AG10803 (cell line): ENCODE measurements at regions not wholly inside any gene's neighbourhood (a gene's known extent, or its start where the extent isn't known, plus 50 kb on each side); places are given as distances from the start of the nearest gene placed in this dataset.

ENCODE experiments used
- DNase-seq: peaks from one replicate; pipeline ENCODE4 v3.0.0; 2010; ENCODE audit warnings: low read depth
- H3K4me3 ChIP-seq: 2 replicates; pipeline ENCODE4 v1.5.1; 2011; ENCODE audit warnings: mild to moderate bottlenecking, low read length, control low read depth
- CTCF ChIP-seq: conservative IDR thresholded peaks from 2 replicates; pipeline ENCODE4 v1.5.1; 2011; ENCODE audit warnings: mild to moderate bottlenecking, low read length, control low read depth, inconsistent platforms

DNA sequence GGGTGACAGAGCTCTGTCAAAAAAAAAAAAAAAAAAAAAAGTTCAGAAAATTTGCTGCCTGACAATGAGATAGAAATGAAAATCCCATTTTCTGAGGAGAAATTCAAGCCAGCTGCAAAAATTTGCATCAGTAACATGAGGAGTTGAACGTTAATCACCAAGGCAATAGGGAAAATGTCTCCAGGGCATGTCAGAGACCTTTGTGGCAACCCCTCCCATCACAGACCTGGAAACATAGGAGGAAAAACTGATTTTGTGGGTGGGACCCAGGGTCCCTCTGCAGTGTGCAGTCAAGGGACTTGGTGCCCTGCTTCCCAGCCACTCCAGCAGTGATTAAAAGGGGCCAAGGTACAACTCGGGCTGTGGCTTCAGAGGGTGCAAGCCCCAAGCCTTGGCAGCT lies 615.4 kb downstream of the RWDD3 start:
- H3K4me3 ChIP-seq, result no peak overlapping the region
- TF ChIP-seq CTCF, result no peak
- no peak for DNase-seq

DNA sequence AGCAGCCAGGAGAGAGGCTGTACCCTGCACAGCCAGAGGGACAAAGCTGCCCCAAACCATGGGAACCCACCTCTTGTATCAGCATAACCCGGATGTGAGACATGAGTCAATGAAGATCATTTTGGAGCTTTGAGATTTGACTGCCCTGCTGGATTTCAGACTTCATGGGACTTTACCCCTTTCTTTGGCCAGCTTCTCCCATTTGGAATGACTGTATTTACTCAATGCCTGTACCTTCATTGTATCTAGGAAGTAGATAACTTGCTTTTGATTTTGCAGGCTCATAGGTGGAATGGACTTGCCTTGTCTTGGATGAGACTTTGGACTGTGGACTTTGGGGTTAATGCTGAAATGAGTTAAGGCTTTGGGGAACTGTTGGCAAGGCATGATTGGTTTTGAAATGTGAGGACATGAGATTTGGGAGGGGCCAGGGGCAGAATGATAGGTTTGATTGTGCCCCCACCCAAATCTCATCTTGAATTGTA lies 616.2 kb downstream of the RWDD3 start:
- H3K4me3 ChIP-seq, result no peak overlapping the region
- no peak for TF ChIP-seq CTCF

GRCh38 chr1:95850763-95851162 lies 616.8 kb downstream of the RWDD3 start:
- no peak for DNase-seq
- no peak overlapping the region for H3K4me3 ChIP-seq

More for the DNA sequence above, 616.2 kb downstream of the RWDD3 start:
- no peak for DNase-seq

DNA sequence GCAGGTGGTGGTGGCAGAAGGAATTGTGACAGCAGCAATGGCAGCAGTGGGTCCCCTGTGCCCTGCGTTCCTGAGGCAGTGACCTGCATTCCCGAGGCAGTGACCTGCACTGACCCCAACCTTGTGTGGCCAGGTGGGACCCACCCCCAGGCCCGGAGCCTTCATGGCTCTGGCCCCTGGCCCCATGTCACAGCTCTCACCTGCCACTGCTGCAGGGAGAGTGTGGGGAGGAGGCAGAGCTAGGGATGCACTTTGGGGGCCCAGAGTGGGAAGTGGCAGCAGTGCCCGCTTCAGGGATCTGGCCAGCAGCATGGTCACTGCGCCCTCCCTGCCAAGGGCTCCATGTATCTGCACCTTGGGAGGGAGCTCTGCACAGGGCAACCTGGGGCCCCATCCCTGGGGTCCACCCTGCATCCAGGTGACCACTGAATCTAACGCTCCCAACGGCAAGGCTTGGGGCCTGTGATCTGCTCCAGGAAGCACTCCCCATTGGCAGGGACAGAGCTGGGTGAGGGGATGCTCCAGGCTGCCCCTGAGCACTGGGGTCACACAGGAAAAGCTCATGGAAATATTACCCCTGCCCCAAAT lies 618.6 kb downstream of the RWDD3 start:
- H3K4me3 ChIP-seq, result no peak overlapping the region
- no peak for DNase-seq
- no peak for TF ChIP-seq CTCF

More at GRCh38 chr1:95850763-95851162, 616.8 kb downstream of the RWDD3 start:
- no peak for TF ChIP-seq CTCF

DNA sequence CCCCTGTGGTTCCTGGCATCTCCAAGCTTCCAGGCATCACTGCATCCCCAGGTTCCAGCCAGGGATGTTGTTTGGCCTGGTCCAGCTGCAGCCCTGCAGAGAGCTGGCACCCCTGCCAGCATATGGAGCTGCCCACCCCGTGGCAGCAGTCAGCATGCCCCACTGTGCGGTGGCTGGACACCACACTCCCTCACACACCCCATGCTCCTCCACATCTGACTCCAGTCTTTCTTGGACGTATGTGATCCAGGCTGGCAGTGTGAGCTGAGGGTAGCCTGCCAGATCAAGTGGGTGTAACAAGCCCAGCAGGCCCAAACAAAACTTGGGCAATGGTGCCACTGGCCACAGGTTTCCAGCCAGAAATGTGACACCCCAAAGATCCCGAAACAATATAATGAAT lies 620.4 kb downstream of the RWDD3 start:
- no peak for TF ChIP-seq CTCF
- no peak for DNase-seq
- no peak overlapping the region for H3K4me3 ChIP-seq

DNA sequence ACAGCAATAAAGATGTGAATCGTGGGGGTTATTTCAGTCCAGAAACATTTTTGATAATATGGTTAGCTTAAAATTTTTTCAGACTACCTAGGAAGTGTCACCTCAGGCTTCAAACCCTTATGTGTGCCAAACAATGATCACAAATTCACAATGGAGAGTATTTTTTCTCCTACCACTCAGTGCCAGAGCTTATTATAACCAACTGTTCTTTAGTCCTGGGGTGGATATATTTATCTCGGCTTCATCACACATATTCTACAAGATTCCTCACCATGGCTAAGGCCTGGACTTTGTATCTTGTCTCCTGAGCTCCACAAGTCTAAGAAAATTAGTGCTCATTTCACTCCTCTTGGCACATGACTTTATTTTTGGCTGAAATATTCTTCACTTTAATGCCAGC lies 629.1 kb downstream of the RWDD3 start:
- no peak for TF ChIP-seq CTCF
- no peak for DNase-seq
- no peak overlapping the region for H3K4me3 ChIP-seq

- no peak for DNase-seq
- TF ChIP-seq CTCF, result no peak
- no peak overlapping the region for H3K4me3 ChIP-seq
These were observed 631.8 kb downstream of the RWDD3 start for GRCh38 chr1:95865769-95866168.
